GM12874 (cell line): ENCODE measurements at regions not wholly inside any gene's neighbourhood (a gene's known extent, or its start where the extent isn't known, plus 50 kb on each side); places are given as distances from the start of the nearest gene placed in this dataset.

Experiments used
- TF ChIP-seq, protein P1 (sequence below): IDR thresholded peaks from 2 replicates; pipeline ENCODE4 v1.5.1; 2011; ENCODE audit warnings: low read depth, mild to moderate bottlenecking, control low read depth, low read length, moderate library complexity; ENCODE audit not compliant: insufficient read depth

DNA sequence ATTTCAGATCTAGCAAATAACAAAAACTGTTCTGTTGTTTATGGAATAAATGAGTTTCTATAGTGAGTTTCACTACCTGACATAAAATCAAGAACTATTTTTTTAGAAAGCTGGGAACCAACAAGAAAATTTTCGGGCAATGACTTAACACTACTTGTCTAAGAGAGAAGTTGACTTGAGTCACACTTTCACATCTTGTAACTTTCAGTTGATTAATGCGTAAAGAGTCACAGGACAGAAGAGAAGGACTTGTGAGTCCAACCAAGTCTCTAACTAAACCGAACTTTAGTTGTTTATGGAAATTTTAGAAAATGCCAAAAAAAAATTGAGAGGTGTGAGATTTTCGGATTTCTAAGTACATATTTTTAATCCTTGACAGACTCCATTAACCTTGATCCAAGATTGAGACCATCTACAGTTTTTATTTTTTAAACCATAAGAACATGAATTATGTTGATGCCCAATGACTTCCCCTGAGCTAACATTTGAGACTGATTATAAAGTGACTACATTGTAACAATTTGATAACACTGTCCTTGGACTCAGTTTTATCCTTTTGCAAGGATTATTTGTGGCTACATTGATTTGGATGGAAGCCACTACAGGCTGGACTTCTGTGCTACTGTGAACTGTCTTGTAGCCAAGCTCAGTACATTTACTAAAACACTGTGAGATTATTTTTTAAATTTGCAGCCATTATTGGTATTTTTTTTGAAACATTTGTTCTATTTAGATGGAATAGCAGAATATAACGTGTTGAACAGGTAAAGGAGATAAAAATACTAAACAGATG, 284.0 kb downstream of the PTPRC start:
- TF ChIP-seq, protein P1, sequence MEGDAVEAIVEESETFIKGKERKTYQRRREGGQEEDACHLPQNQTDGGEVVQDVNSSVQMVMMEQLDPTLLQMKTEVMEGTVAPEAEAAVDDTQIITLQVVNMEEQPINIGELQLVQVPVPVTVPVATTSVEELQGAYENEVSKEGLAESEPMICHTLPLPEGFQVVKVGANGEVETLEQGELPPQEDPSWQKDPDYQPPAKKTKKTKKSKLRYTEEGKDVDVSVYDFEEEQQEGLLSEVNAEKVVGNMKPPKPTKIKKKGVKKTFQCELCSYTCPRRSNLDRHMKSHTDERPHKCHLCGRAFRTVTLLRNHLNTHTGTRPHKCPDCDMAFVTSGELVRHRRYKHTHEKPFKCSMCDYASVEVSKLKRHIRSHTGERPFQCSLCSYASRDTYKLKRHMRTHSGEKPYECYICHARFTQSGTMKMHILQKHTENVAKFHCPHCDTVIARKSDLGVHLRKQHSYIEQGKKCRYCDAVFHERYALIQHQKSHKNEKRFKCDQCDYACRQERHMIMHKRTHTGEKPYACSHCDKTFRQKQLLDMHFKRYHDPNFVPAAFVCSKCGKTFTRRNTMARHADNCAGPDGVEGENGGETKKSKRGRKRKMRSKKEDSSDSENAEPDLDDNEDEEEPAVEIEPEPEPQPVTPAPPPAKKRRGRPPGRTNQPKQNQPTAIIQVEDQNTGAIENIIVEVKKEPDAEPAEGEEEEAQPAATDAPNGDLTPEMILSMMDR: no peak

DNA sequence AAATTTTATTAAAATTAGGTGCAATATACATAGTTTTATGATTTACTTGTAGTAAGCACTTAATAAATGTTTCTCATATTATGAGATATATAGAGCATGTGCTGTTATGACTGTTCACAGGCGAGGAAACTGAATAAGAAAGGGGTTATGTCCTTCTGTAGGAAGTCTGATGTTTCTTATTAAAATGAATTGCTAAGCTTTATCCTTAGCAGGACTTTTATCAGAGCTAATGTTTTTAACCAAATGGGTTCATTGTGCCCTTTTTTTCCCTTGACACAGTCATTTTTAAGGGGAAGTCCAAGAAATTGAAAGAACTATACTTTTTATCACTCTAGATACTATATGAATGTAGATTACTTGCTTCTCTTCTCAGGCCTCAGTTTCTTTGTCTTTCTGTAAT, 285.2 kb downstream of the PTPRC start:
- TF ChIP-seq, protein P1: no peak

DNA sequence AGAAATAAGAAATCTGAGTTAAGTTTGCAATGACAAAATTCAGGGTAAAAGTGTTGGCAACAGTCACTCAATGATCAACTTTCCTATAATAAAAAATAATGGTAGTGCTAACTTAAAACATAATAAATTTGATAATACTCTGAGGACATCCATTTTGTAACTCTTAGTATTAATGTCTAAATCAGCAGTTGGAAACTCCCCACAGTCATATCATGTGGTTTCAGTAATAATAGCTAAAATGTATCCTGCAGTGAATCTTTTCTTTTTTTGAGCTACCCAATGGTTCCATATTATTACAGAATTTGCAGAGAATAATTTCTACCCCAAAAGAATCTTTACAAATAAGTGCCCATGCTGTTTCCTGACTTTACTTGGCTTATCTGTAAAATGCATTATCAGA, 286.7 kb downstream of the PTPRC start:
- TF ChIP-seq, protein P1: no peak

DNA sequence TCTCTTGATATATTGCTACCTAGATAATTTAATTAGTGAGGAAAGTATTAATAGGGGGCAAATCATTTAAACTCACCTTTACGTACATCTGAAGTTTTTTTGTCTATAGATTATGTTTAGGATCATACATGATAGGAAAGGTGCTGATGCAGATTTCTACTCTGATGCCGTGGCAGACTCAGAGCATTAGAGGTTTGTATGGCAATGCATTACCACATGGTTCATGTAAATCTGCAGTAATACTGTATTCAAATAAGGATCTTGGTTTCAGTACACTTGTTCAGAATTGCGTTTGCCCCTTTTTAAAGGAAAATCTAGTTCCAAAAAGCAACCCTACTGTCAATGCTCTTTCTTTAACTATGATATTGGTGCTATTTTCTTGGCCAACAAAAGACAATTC, 288.3 kb downstream of the PTPRC start:
- TF ChIP-seq, protein P1: no peak

DNA sequence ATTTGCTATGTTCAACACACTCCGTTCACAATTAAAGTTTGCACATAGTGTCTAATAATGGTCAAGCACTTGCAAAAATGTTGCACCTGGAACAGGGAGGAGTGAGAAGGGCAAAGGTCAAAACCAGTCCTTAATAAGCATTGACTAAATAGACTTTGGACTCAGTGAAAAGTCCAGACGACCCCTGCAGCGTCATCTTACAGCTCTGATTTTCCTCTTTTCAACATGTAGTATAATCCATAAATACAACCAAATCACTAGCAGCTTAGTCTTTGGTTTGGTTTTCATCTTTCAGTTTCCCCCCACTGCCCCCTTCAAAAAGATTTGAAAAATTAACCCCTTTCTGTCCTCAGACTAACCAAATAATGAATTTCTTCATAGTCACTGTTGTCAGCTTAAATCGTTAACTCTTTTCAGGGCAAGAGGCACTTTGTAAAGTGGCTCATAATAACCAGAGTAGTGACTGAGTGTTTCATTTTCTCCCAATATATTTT, 290.3 kb downstream of the PTPRC start:
- TF ChIP-seq, protein P1: no peak

DNA sequence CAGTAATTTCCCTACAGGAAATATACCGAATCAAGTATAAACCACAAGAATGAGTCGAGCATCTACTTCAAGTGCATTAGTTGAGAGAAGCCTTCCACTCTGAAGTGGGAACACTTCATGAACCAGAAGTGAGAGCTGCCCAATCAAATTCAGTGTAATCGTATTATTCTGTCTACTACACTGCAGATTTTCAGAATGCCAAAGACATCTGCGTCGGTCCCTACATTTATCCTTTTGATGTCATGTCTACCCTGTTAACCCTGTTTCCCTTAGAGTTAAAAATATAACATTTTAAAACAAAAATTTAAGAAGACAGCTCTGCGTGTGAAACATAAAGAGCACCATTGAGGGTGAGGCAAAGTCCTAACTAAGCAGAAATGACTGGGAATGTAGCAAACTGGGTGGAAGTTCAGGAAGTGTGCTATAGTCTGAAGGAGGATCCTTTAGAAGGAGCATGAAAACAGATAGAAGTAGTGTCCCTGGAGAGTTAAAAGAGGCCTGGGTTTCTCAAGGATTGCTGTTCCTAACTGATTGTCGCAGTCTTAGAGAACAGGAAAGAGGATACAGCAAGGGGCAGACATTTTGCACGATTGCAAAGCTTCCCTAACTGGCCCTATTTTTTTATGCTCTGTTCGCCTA, 291.2 kb downstream of the PTPRC start:
- TF ChIP-seq, protein P1: no peak

DNA sequence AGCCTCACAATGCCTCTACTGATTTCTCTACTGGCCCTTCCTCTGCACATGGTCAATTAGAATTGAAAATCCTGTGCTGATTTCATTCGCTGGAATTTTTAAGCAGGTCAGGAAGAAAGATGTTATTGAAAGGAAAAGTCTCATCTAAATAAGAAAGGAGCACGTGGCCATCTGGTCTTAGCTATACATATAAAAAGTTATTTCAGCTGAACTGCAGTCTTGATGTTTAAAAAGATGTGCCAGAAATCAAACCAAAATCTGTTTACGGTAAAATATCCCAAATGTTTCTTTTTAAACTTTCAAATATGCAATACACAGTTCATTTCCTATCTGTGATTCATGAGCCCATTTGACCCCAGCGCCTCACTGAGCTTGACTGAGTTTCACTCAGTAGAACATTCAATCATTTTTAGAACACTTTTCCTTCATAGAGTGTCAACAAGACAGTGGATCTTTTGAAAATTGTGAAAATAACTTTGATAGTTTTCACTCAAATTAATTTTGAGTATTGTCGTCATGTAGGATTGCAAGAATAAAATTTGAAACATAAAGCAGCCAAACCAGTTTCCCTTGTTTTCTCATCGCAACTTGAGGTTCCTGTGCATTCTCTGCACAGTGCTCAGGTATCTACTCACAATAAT, 293.6 kb downstream of the PTPRC start:
- TF ChIP-seq, protein P1: no peak
